Bronchial epithelial cell (primary cell): ENCODE measurements at regions not wholly inside any gene's neighbourhood (a gene's known extent, or its start where the extent isn't known, plus 50 kb on each side); places are given as distances from the start of the nearest gene placed in this dataset.

Experiments
- DNase-seq: peaks from one replicate; pipeline ENCODE4 v3.0.0-alpha.2; 2010; ENCODE audit warnings: low read depth
- FAIRE-seq: peaks from 2 replicates; lab custom pipeline; 2011; peaks lifted over from hg19 to GRCh38; lab: Jason Lieb, UNC
- H3K27me3 ChIP-seq: 2 replicates; pipeline ENCODE4 v1.5.1; 2011; ENCODE audit warnings: low read length; ENCODE audit not compliant: control insufficient read depth, insufficient read depth
- H3K36me3 ChIP-seq: 2 replicates; pipeline ENCODE4 v1.5.1; 2011; ENCODE audit warnings: low read length; ENCODE audit not compliant: control insufficient read depth, insufficient read depth
- H3K4me3 ChIP-seq: 2 replicates; pipeline ENCODE4 v1.5.1; 2011; ENCODE audit warnings: mild to moderate bottlenecking, low read depth, low read length, control low read depth
- TF ChIP-seq, protein P1 (sequence below): IDR thresholded peaks from 2 replicates; pipeline ENCODE4 v1.5.1; 2011; ENCODE audit warnings: mild to moderate bottlenecking, moderate library complexity, low read length, control low read depth, inconsistent platforms; ENCODE audit not compliant: insufficient read depth, severe bottlenecking

DNA sequence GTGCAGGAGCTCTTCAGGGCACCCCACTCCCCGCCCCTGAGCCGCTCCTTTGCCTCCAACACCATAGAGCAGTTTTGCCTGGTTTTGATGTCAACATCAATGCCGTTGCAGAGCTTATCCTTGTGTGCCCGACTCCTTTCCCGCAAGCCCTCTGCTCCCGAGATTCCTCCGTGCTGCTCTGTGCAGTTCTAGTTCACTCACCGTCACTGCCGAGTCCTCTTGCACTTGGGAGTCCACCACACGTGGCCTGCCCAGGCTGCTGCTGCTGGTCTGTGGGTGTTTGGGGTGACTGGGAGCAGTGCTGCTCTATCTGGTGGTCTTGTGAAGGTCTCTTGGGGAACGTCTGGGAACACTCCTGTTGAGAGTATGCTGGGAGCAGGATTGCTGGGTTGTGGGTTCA lies 63.8 kb upstream of the ANO1 start:
- DNase-seq (no peak), FAIRE-seq (no peak)
- no peaks in the 10 kb centered on the region for H3K27me3 ChIP-seq
- TF ChIP-seq, protein P1, sequence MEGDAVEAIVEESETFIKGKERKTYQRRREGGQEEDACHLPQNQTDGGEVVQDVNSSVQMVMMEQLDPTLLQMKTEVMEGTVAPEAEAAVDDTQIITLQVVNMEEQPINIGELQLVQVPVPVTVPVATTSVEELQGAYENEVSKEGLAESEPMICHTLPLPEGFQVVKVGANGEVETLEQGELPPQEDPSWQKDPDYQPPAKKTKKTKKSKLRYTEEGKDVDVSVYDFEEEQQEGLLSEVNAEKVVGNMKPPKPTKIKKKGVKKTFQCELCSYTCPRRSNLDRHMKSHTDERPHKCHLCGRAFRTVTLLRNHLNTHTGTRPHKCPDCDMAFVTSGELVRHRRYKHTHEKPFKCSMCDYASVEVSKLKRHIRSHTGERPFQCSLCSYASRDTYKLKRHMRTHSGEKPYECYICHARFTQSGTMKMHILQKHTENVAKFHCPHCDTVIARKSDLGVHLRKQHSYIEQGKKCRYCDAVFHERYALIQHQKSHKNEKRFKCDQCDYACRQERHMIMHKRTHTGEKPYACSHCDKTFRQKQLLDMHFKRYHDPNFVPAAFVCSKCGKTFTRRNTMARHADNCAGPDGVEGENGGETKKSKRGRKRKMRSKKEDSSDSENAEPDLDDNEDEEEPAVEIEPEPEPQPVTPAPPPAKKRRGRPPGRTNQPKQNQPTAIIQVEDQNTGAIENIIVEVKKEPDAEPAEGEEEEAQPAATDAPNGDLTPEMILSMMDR = no peak
- H3K4me3 ChIP-seq = no peak overlapping the region
- H3K36me3 ChIP-seq = no peaks in the 10 kb centered on the region

DNA sequence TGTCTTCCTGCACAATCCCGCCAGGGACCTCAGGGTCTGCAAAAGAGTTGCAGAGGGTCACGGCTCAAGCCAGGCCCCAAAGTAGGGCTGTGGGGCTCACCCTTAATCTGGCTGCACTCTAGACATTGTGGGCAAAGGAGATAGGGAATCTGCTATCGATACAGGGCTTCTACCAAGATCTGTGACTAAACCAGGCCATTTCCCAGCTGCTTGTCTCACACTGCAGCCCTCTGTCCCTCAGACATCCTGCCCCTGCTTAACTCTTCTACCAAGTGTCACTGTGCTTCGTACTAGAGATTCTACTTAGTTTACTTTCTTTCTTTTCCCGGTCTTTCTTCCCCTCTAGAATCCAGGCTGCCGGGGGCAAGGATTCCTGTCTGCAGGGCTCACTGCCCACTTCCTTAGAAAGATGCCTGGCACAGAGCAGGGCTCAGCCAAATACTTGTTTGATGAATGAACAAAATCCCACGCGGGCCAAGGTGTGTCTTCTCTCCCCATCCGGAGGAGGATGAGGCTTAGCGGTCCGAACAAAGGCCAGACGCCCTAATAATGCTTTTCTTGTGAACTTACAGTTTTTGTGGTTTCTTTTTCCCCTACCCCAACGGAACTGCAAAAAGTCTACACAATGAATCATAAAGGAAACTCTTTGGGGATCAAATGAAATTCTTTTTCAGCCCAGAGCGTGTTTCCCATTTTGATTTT lies 61.3 kb upstream of the ANO1 start:
- no peak for FAIRE-seq
- no peak overlapping the region for H3K4me3 ChIP-seq
- no peaks in the 10 kb centered on the region for H3K27me3 ChIP-seq
- TF ChIP-seq, protein P1 = no peak
- H3K36me3 ChIP-seq = no peaks in the 10 kb centered on the region
- peak; percentile 75 for DNase-seq

DNA sequence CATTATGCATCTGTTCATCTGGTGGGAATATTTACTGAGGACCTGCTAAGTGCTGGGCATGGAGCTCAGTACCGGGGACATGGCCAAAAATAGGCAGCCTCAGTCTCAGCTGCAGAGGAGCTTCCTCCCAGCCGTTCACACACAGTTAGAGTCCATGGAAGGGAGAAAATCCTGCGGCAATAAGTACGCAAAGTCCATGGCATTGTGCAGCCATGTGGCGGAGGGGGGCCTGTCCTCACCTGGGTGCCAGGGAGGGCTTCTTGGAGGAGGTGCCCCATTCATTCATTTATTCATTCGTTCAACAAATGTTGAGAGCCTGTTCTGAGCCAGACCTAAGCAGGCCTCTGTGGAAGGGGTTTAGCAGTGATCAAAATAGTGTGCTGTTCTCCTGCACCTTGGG lies 59.3 kb upstream of the ANO1 start:
- no peaks in the 10 kb centered on the region for H3K36me3 ChIP-seq
- TF ChIP-seq, protein P1 = no peak
- FAIRE-seq (no peak), DNase-seq (no peak)
- no peak overlapping the region for H3K4me3 ChIP-seq
- H3K27me3 ChIP-seq = no peaks in the 10 kb centered on the region

DNA sequence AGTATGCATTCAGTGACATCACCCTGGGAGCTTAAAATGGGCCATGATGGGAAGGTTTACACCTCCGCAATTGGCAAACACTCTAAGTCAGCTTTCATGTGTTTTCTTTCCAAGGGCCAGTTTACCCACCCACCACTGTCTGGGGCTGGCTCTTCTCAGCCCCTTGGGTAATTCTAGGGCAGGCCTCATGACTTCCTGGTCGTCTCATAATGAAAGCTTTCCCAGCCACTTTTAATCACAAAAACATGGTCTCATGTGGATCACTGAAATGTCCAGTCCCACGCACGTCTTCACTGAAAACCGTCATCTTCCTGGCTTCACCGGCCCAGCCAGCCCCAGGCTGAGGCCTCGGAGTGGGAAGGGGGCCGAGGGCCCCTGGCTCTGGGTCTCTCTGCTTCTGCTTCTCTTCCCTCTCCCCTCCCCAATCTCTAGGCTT lies 58.5 kb upstream of the ANO1 start:
- no peak overlapping the region for H3K4me3 ChIP-seq
- H3K36me3 ChIP-seq = no peaks in the 10 kb centered on the region
- no peak for DNase-seq
- no peaks in the 10 kb centered on the region for H3K27me3 ChIP-seq
- TF ChIP-seq, protein P1 = no peak
- FAIRE-seq = no peak

DNA sequence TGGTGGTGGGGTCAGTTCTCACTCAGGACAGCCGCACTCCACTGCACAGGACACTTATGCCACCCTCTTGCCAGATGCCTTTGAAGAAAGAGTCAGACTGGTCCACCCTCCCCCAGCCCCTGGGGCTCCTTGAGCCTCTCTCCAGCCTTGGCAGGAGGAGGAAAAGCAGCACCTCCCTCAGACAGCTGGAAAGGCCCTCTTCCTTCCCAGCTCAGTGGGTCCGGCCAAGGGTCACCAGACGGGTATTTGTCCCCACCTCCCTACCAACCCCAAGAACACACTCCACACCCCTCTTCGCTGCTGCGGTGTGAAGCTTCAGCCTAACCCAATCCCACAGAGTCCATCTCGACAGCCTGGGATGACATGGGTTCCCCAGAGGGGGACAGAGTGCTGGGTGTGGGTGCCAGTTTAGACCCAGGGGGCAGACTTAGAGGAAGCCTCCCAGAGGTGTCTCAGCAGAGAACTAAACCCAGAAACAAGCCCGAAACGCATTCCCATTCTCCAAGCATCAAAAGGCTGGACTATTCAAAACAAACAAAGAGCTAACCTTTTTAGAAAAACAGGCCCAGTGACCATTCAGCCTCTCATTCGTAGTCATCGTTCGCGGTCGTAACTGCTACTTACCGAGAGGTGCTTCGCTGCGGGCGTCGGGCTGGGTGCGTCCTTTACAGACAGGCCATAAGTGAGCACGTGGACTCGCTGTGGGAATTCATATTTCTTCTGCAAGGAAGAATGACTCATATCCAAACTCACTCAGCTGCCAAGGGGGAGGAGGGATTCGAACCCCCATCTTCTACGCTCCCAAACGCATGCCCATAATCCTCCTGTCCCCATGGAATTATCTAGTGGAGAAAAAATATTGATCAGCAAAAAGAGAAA lies 57.5 kb upstream of the ANO1 start:
- H3K36me3 ChIP-seq = no peaks in the 10 kb centered on the region
- FAIRE-seq = no peak
- TF ChIP-seq, protein P1 = no peak
- DNase-seq = no peak
- H3K27me3 ChIP-seq = no peaks in the 10 kb centered on the region
- H3K4me3 ChIP-seq = no peak overlapping the region
